ENCODE measurements at regions not wholly inside any gene's neighbourhood (a gene's known extent, or its start where the extent isn't known, plus 50 kb on each side); places are given as distances from the start of the nearest gene placed in this dataset.

GRCh38 chr18:47507651-47508050, 256.2 kb upstream of the SKOR2 start:
- Histone ChIP-seq H3K9me2 (ENCODE audit: low read depth, low read length) (no peaks in the 10 kb centered on the region), H3K9ac (ENCODE audit: low read length) (no peak overlapping the region), H3F3A (ENCODE audit: insufficient read depth, low read length) (no peaks in the 10 kb centered on the region), H2AFZ (ENCODE audit: low read length) (no peak overlapping the region), H3K27ac (ENCODE audit: low read depth, low read length, poor library complexity, severe bottlenecking) (no peak overlapping the region), H3K36me3 (ENCODE audit: insufficient read depth, low read length) (no peaks in the 10 kb centered on the region), H3K27me3 (ENCODE audit: insufficient read depth, low read length) (no peaks in the 10 kb centered on the region), H3K4me2 (ENCODE audit: low read length) (no peak overlapping the region), H3K4me1 (ENCODE audit: insufficient read depth, low read length, severe bottlenecking) (no peaks in the 10 kb centered on the region), H4K20me1 (ENCODE audit: insufficient read depth, low read length) (no peaks in the 10 kb centered on the region), H3K79me2 (ENCODE audit: insufficient read depth, low read length) (no peaks in the 10 kb centered on the region), H3K9me3 (ENCODE audit: low read length) (no peaks in the 10 kb centered on the region), H3K4me3 (ENCODE audit: low read depth, low read length, poor library complexity, severe bottlenecking) (no peak overlapping the region)
- TF ChIP-seq EZH2 (IDR thresholded peaks at IDR 0.05; ENCODE audit: borderline replicate concordance, low read length), result no peak
- TF ChIP-seq, protein P1, sequence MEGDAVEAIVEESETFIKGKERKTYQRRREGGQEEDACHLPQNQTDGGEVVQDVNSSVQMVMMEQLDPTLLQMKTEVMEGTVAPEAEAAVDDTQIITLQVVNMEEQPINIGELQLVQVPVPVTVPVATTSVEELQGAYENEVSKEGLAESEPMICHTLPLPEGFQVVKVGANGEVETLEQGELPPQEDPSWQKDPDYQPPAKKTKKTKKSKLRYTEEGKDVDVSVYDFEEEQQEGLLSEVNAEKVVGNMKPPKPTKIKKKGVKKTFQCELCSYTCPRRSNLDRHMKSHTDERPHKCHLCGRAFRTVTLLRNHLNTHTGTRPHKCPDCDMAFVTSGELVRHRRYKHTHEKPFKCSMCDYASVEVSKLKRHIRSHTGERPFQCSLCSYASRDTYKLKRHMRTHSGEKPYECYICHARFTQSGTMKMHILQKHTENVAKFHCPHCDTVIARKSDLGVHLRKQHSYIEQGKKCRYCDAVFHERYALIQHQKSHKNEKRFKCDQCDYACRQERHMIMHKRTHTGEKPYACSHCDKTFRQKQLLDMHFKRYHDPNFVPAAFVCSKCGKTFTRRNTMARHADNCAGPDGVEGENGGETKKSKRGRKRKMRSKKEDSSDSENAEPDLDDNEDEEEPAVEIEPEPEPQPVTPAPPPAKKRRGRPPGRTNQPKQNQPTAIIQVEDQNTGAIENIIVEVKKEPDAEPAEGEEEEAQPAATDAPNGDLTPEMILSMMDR (IDR thresholded peaks at IDR 0.05; ENCODE audit: low read length), result no peak

- H2AFZ ChIP-seq (ENCODE audit: low read length), result no peak overlapping the region
- no peaks in the 10 kb centered on the region for H3K4me1 ChIP-seq (ENCODE audit: insufficient read depth, low read length, severe bottlenecking)
- no peaks in the 10 kb centered on the region for H3K9me2 ChIP-seq (ENCODE audit: low read depth, low read length)
- no peaks in the 10 kb centered on the region for H3K36me3 ChIP-seq (ENCODE audit: insufficient read depth, low read length)
- no peak overlapping the region for H3K27ac ChIP-seq (ENCODE audit: low read depth, low read length, poor library complexity, severe bottlenecking)
- H3F3A ChIP-seq (ENCODE audit: insufficient read depth, low read length), result no peaks in the 10 kb centered on the region
- H3K4me3 ChIP-seq (ENCODE audit: low read depth, low read length, poor library complexity, severe bottlenecking), result no peak overlapping the region
- H4K20me1 ChIP-seq (ENCODE audit: insufficient read depth, low read length), result no peaks in the 10 kb centered on the region
- H3K9ac ChIP-seq (ENCODE audit: low read length), result no peak overlapping the region
- H3K79me2 ChIP-seq (ENCODE audit: insufficient read depth, low read length), result no peaks in the 10 kb centered on the region
- no peaks in the 10 kb centered on the region for H3K9me3 ChIP-seq (ENCODE audit: low read length)
- H3K4me2 ChIP-seq (ENCODE audit: low read length), result no peak overlapping the region
- H3K27me3 ChIP-seq (ENCODE audit: insufficient read depth, low read length), result no peaks in the 10 kb centered on the region
- no peak for TF ChIP-seq EZH2 (IDR thresholded peaks at IDR 0.05; ENCODE audit: borderline replicate concordance, low read length)
- TF ChIP-seq, protein P1 (IDR thresholded peaks at IDR 0.05; ENCODE audit: low read length), result no peak
Observed at GRCh38 chr18:47506897-47507296, 255.4 kb upstream of the SKOR2 start.

- Histone ChIP-seq H3K27me3 (ENCODE audit: insufficient read depth, low read length) (no peaks in the 10 kb centered on the region), H4K20me1 (ENCODE audit: insufficient read depth, low read length) (no peaks in the 10 kb centered on the region), H3K9ac (ENCODE audit: low read length) (no peak overlapping the region), H3K4me3 (ENCODE audit: low read depth, low read length, poor library complexity, severe bottlenecking) (no peak overlapping the region), H3K36me3 (ENCODE audit: insufficient read depth, low read length) (no peaks in the 10 kb centered on the region), H3K9me3 (ENCODE audit: low read length) (no peaks in the 10 kb centered on the region), H3K79me2 (ENCODE audit: insufficient read depth, low read length) (no peaks in the 10 kb centered on the region), H3K27ac (ENCODE audit: low read depth, low read length, poor library complexity, severe bottlenecking) (no peak overlapping the region), H3K9me2 (ENCODE audit: low read depth, low read length) (no peaks in the 10 kb centered on the region), H3K4me2 (ENCODE audit: low read length) (no peak overlapping the region), H3F3A (ENCODE audit: insufficient read depth, low read length) (no peaks in the 10 kb centered on the region), H2AFZ (ENCODE audit: low read length) (no peak overlapping the region), H3K4me1 (ENCODE audit: insufficient read depth, low read length, severe bottlenecking) (no peaks in the 10 kb centered on the region)
- no peak for TF ChIP-seq EZH2 (IDR thresholded peaks at IDR 0.05; ENCODE audit: borderline replicate concordance, low read length)
- TF ChIP-seq, protein P1 (IDR thresholded peaks at IDR 0.05; ENCODE audit: low read length), result no peak
Observed at GRCh38 chr18:47501946-47502345, 250.5 kb upstream of the SKOR2 start.

All from OCI-LY1 (cell line).